ENCODE measurements at regions not wholly inside any gene's neighbourhood (a gene's known extent, or its start where the extent isn't known, plus 50 kb on each side); places are given as distances from the start of the nearest gene placed in this dataset.

- H3K27ac ChIP-seq = no peak overlapping the region
- DNase-seq = no peak
- 61 to 76% (median 70%) methylated on average over 1 of the region's 1 CpG for WGBS, 4 donors
- H3K9me3 ChIP-seq = no peaks in the 10 kb centered on the region
- H3K27me3 ChIP-seq = no peaks in the 10 kb centered on the region
- no peaks in the 10 kb centered on the region for H3K4me1 ChIP-seq
- TF ChIP-seq POLR2A (IDR thresholded peaks at IDR 0.05) (no peak), CTCF (IDR thresholded peaks at IDR 0.05) (no peak)
- ATAC-seq = no peak
- intact Hi-C loops (cut with DNase I) = no loop called here
- no peak overlapping the region for H3K4me3 ChIP-seq
- no peaks in the 10 kb centered on the region for H3K36me3 ChIP-seq
Observed at GRCh38 chr13:47327861-47328260, 431.0 kb upstream of the HTR2A start.

- WGBS, 4 donors = 48 to 66% (median 51%) methylated on average over 2 of the region's 2 CpGs
- intact Hi-C loops (cut with DNase I) = no loop called here
- no peak for TF ChIP-seq CTCF (IDR thresholded peaks at IDR 0.05)
- no peak for TF ChIP-seq POLR2A (IDR thresholded peaks at IDR 0.05)
- H3K27me3 ChIP-seq = no peaks in the 10 kb centered on the region
- DNase-seq (no peak), ATAC-seq (no peak)
- H3K4me3 ChIP-seq = no peak overlapping the region
- no peaks in the 10 kb centered on the region for H3K36me3 ChIP-seq
- no peaks in the 10 kb centered on the region for H3K4me1 ChIP-seq
- H3K27ac ChIP-seq = no peak overlapping the region
- no peaks in the 10 kb centered on the region for H3K9me3 ChIP-seq
Observed at GRCh38 chr13:47326061-47326460, 429.2 kb upstream of the HTR2A start.

GRCh38 chr13:47317356-47317755, 420.5 kb upstream of the HTR2A start:
- ATAC-seq = no peak
- H3K27ac ChIP-seq = no peak overlapping the region

GRCh38 chr13:47310401-47310800, 413.5 kb upstream of the HTR2A start:
- H3K27ac ChIP-seq = no peak overlapping the region
- ATAC-seq = no peak
- H3K4me1 ChIP-seq = no peaks in the 10 kb centered on the region
- TF ChIP-seq CTCF (IDR thresholded peaks at IDR 0.05) (no peak), POLR2A (IDR thresholded peaks at IDR 0.05) (no peak)
- WGBS, 4 donors = 0 to 63% (median 38%) methylated on average over 1 of the region's 1 CpG
- no peaks in the 10 kb centered on the region for H3K36me3 ChIP-seq
- no peak for DNase-seq
- no peak overlapping the region for H3K4me3 ChIP-seq
- H3K9me3 ChIP-seq = peaks cover 0 to 22% (median 0%) of the 10 kb centered on the region in 12 donors
- intact Hi-C loops (cut with DNase I) = no loop called here
- no peaks in the 10 kb centered on the region for H3K27me3 ChIP-seq

More at GRCh38 chr13:47317356-47317755, 420.5 kb upstream of the HTR2A start:
- intact Hi-C loops (cut with DNase I) = no loop called here
- WGBS, 4 donors = 62 to 71% (median 66%) methylated on average over 3 of the region's 3 CpGs
- H3K4me3 ChIP-seq = no peak overlapping the region
- no peaks in the 10 kb centered on the region for H3K4me1 ChIP-seq
- DNase-seq = no peak
- H3K9me3 ChIP-seq = peaks cover 0 to 1% (median 0%) of the 10 kb centered on the region in 12 donors
- H3K27me3 ChIP-seq = no peaks in the 10 kb centered on the region
- TF ChIP-seq POLR2A (IDR thresholded peaks at IDR 0.05) = no peak
- TF ChIP-seq CTCF (IDR thresholded peaks at IDR 0.05) = no peak
- H3K36me3 ChIP-seq = no peaks in the 10 kb centered on the region

Measured in heart left ventricle (tissue), 16 donors.